ENCODE measurements at regions not wholly inside any gene's neighbourhood (a gene's known extent, or its start where the extent isn't known, plus 50 kb on each side); places are given as distances from the start of the nearest gene placed in this dataset.

- Histone ChIP-seq H2BK12ac (ENCODE audit: low read length) (peak overlapping the region; percentile 17), H3K14ac (ENCODE audit: low read length) (peak overlapping the region; percentile 64), H3K4me1 (ENCODE audit: control insufficient read depth in 1 of 2, insufficient read depth in 2 of 2, low read length in 2 of 2) (peaks cover 11 to 25% of the 10 kb centered on the region in 2 experiments), H3K4ac (ENCODE audit: low read depth, low read length) (no peak overlapping the region), H3K23ac (ENCODE audit: low read length) (no peak overlapping the region), H3K18ac (ENCODE audit: low read length) (no peak overlapping the region), H2AFZ (ENCODE audit: insufficient read depth, low read length, poor library complexity) (no peak overlapping the region), H2BK5ac (ENCODE audit: low read depth, low read length, poor library complexity) (peak overlapping the region; percentile 85), H4K8ac (ENCODE audit: low read depth, low read length) (peak overlapping the region; percentile 83), H3K9ac (ENCODE audit: low read length) (no peak overlapping the region), H3K27ac (ENCODE audit: low read depth, low read length) (peak overlapping the region; percentile 98), H2AK5ac (ENCODE audit: low read length) (no peak overlapping the region), H3K27me3 (ENCODE audit: insufficient read depth, low read length) (no peaks in the 10 kb centered on the region), H4K91ac (ENCODE audit: low read depth, low read length) (peak overlapping the region; percentile 70), H3K79me2 (ENCODE audit: control insufficient read depth, insufficient read depth, low read length, poor library complexity) (peaks cover 4% of the 10 kb centered on the region), H3K4me3 (ENCODE audit: low read depth, low read length) (no peak overlapping the region), H2BK120ac (ENCODE audit: insufficient read depth, low read length, poor library complexity) (peak overlapping the region; percentile 34), H3K4me2 (ENCODE audit: low read length) (peak overlapping the region; percentile 41), H3K79me1 (ENCODE audit: low read length) (peaks cover 34% of the 10 kb centered on the region), H3K36me3 (ENCODE audit: control insufficient read depth in 1 of 2, insufficient read depth in 2 of 2, low read length in 2 of 2) (peaks cover 0 to 7% of the 10 kb centered on the region in 2 experiments), H3K9me3 (ENCODE audit: insufficient read depth, low read depth, low read length) (no peaks in the 10 kb centered on the region), H4K12ac (ENCODE audit: low read depth, low read length) (no peak overlapping the region)
- no peak for DNase-seq
- WGBS (ENCODE audit: extremely low coverage, insufficient coverage, insufficient read length): no CpG with 5 or more reads among the region's 5 CpGs
Observed at GRCh38 chr6:21996425-21997118, 300.3 kb downstream of the PRL start.

- Histone ChIP-seq H3K27me3 (ENCODE audit: insufficient read depth, low read length) (no peaks in the 10 kb centered on the region), H2AFZ (ENCODE audit: insufficient read depth, low read length, poor library complexity) (no peak overlapping the region), H3K4me3 (ENCODE audit: low read depth, low read length) (no peak overlapping the region), H3K79me1 (ENCODE audit: low read length) (peaks cover 35% of the 10 kb centered on the region), H3K23ac (ENCODE audit: low read length) (no peak overlapping the region), H3K27ac (ENCODE audit: low read depth, low read length) (peak overlapping the region; percentile 96), H2BK5ac (ENCODE audit: low read depth, low read length, poor library complexity) (peak overlapping the region; percentile 73), H4K91ac (ENCODE audit: low read depth, low read length) (no peak overlapping the region), H3K4me1 (ENCODE audit: control insufficient read depth in 1 of 2, insufficient read depth in 2 of 2, low read length in 2 of 2) (peaks cover 6 to 18% of the 10 kb centered on the region in 2 experiments), H2BK120ac (ENCODE audit: insufficient read depth, low read length, poor library complexity) (peak overlapping the region; percentile 60), H4K12ac (ENCODE audit: low read depth, low read length) (no peak overlapping the region), H3K14ac (ENCODE audit: low read length) (no peak overlapping the region), H2AK5ac (ENCODE audit: low read length) (peak overlapping the region; percentile 46), H3K9me3 (ENCODE audit: insufficient read depth, low read depth, low read length) (no peaks in the 10 kb centered on the region), H3K9ac (ENCODE audit: low read length) (no peak overlapping the region), H4K8ac (ENCODE audit: low read depth, low read length) (no peak overlapping the region), H3K18ac (ENCODE audit: low read length) (no peak overlapping the region), H3K4me2 (ENCODE audit: low read length) (no peak overlapping the region), H3K4ac (ENCODE audit: low read depth, low read length) (peak overlapping the region; percentile 55), H3K36me3 (ENCODE audit: control insufficient read depth in 1 of 2, insufficient read depth in 2 of 2, low read length in 2 of 2) (peaks cover 0 to 5% of the 10 kb centered on the region in 2 experiments), H2BK12ac (ENCODE audit: low read length) (peak overlapping the region; percentile 71), H3K79me2 (ENCODE audit: control insufficient read depth, insufficient read depth, low read length, poor library complexity) (peaks cover 4% of the 10 kb centered on the region)
- WGBS (ENCODE audit: extremely low coverage, insufficient coverage, insufficient read length): no CpG with 5 or more reads among the region's 5 CpGs
- no peak for DNase-seq
Observed at GRCh38 chr6:21997119-21998037, 299.5 kb downstream of the PRL start.

GRCh38 chr6:21998582-21998981, 298.3 kb downstream of the PRL start:
- H4K12ac ChIP-seq (ENCODE audit: low read depth, low read length): no peak overlapping the region
- H2BK12ac ChIP-seq (ENCODE audit: low read length): peak overlapping the region; percentile 95
- peaks cover 6 to 10% of the 10 kb centered on the region in 2 experiments for H3K4me1 ChIP-seq (ENCODE audit: control insufficient read depth in 1 of 2, insufficient read depth in 2 of 2, low read length in 2 of 2)

DNA sequence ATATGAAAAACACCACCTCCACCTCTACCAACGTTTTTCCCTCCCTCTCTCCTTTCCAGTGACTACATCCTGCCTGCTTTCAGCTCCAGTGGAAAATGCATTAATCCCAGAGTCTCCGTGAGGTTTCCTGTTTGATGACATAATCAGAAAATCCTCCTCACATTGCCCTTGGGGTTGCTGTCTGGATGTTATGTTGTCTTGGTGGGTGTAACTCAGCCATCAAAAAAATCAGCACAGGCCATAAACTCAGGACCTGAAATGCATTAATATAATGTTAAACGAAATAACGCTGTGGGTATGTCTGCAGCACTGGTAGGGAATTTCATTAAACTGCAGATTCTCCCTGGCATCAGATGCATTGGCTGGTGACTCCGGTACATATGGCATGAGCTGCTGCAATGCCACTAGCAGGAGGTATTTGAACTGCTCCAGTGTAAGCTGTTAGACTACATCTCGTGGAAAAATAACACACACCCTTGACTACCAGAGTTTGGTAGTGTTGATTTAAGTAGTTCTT, 297.8 kb downstream of the PRL start:
- Histone ChIP-seq H3K9me3 (ENCODE audit: insufficient read depth, low read depth, low read length) (no peaks in the 10 kb centered on the region), H3K9ac (ENCODE audit: low read length) (no peak overlapping the region), H3K4me3 (ENCODE audit: low read depth, low read length) (no peak overlapping the region), H2AFZ (ENCODE audit: insufficient read depth, low read length, poor library complexity) (no peak overlapping the region), H2BK120ac (ENCODE audit: insufficient read depth, low read length, poor library complexity) (peak overlapping the region; percentile 78), H2BK5ac (ENCODE audit: low read depth, low read length, poor library complexity) (peak overlapping the region; percentile 87), H3K27ac (ENCODE audit: low read depth, low read length) (peak overlapping the region; percentile 96), H3K4me1 (ENCODE audit: control insufficient read depth in 1 of 2, insufficient read depth in 2 of 2, low read length in 2 of 2) (peaks cover 6 to 10% of the 10 kb centered on the region in 2 experiments), H3K79me1 (ENCODE audit: low read length) (peaks cover 27% of the 10 kb centered on the region), H4K91ac (ENCODE audit: low read depth, low read length) (peak overlapping the region; percentile 84), H3K79me2 (ENCODE audit: control insufficient read depth, insufficient read depth, low read length, poor library complexity) (peaks cover 4% of the 10 kb centered on the region), H4K12ac (ENCODE audit: low read depth, low read length) (no peak overlapping the region), H4K8ac (ENCODE audit: low read depth, low read length) (no peak overlapping the region), H3K23ac (ENCODE audit: low read length) (no peak overlapping the region), H3K4me2 (ENCODE audit: low read length) (peak overlapping the region; percentile 35), H3K18ac (ENCODE audit: low read length) (no peak overlapping the region), H3K4ac (ENCODE audit: low read depth, low read length) (peak overlapping the region; percentile 25), H3K27me3 (ENCODE audit: insufficient read depth, low read length) (no peaks in the 10 kb centered on the region), H2AK5ac (ENCODE audit: low read length) (no peak overlapping the region), H3K14ac (ENCODE audit: low read length) (peak overlapping the region; percentile 18), H3K36me3 (ENCODE audit: control insufficient read depth in 1 of 2, insufficient read depth in 2 of 2, low read length in 2 of 2) (peaks cover 0 to 2% of the 10 kb centered on the region in 2 experiments), H2BK12ac (ENCODE audit: low read length) (peak overlapping the region; percentile 48)
- WGBS (ENCODE audit: extremely low coverage, insufficient coverage, insufficient read length): no CpG with 5 or more reads among the region's 6 CpGs
- DNase-seq: no peak

More at GRCh38 chr6:21998582-21998981, 298.3 kb downstream of the PRL start:
- Histone ChIP-seq H3K4me2 (ENCODE audit: low read length) (peak overlapping the region; percentile 38), H4K8ac (ENCODE audit: low read depth, low read length) (peak overlapping the region; percentile 78), H3K79me1 (ENCODE audit: low read length) (peaks cover 27% of the 10 kb centered on the region), H3K14ac (ENCODE audit: low read length) (peak overlapping the region; percentile 77), H2AFZ (ENCODE audit: insufficient read depth, low read length, poor library complexity) (no peak overlapping the region), H3K9ac (ENCODE audit: low read length) (peak overlapping the region; percentile 76), H3K18ac (ENCODE audit: low read length) (peak overlapping the region; percentile 51), H2BK120ac (ENCODE audit: insufficient read depth, low read length, poor library complexity) (peak overlapping the region; percentile 96), H4K91ac (ENCODE audit: low read depth, low read length) (peak overlapping the region; percentile 97), H2AK5ac (ENCODE audit: low read length) (peak overlapping the region; percentile 76), H3K36me3 (ENCODE audit: control insufficient read depth in 1 of 2, insufficient read depth in 2 of 2, low read length in 2 of 2) (peaks cover 0 to 2% of the 10 kb centered on the region in 2 experiments), H3K9me3 (ENCODE audit: insufficient read depth, low read depth, low read length) (no peaks in the 10 kb centered on the region), H3K23ac (ENCODE audit: low read length) (no peak overlapping the region), H3K79me2 (ENCODE audit: control insufficient read depth, insufficient read depth, low read length, poor library complexity) (peaks cover 4% of the 10 kb centered on the region), H3K4ac (ENCODE audit: low read depth, low read length) (peak overlapping the region; percentile 76), H3K4me3 (ENCODE audit: low read depth, low read length) (no peak overlapping the region), H2BK5ac (ENCODE audit: low read depth, low read length, poor library complexity) (peak overlapping the region; percentile 98), H3K27ac (ENCODE audit: low read depth, low read length) (peak overlapping the region; percentile 96), H3K27me3 (ENCODE audit: insufficient read depth, low read length) (no peaks in the 10 kb centered on the region)
- no peak for DNase-seq

Measured in trophoblast cell (in vitro differentiated cells and primary cell).